Liver (tissue), 8 donors: ENCODE measurements at regions not wholly inside any gene's neighbourhood (a gene's known extent, or its start where the extent isn't known, plus 50 kb on each side); places are given as distances from the start of the nearest gene placed in this dataset.

Experiments used
- DNase-seq: peaks from one replicate; pipeline ENCODE4 v3.0.0-alpha.2; 2017; ENCODE audit warnings: low spot score
- H3K27ac ChIP-seq, 2 donors: one replicate each; pipeline ENCODE4 v1.7.0; 2013; ENCODE audit warnings: inconsistent platforms in 2 of 2, low read length in 2 of 2, control low read depth in 1 of 2, low read depth in 1 of 2, mild to moderate bottlenecking in 1 of 2
- H3K27me3 ChIP-seq, 4 donors: one replicate each; pipeline versions ENCODE4 v1.6.1 to v1.7.0; 2013; ENCODE audit warnings: low read length in 3 of 4, inconsistent platforms in 1 of 4, mild to moderate bottlenecking in 1 of 4, moderate library complexity in 1 of 4; ENCODE audit not compliant: control insufficient read depth in 4 of 4, insufficient read depth in 4 of 4
- H3K36me3 ChIP-seq, 4 donors: one replicate each; pipeline versions ENCODE4 v1.6.1 to v1.7.0; 2013; ENCODE audit warnings: low read length in 3 of 4, mild to moderate bottlenecking in 3 of 4, low read depth in 1 of 4, moderate library complexity in 1 of 4; ENCODE audit not compliant: control insufficient read depth in 4 of 4, insufficient read depth in 3 of 4
- H3K4me1 ChIP-seq, 4 donors: one replicate each; pipeline versions ENCODE4 v1.6.1 to v1.7.0; 2013; ENCODE audit warnings: low read length in 3 of 4, mild to moderate bottlenecking in 3 of 4, moderate library complexity in 1 of 4; ENCODE audit not compliant: control insufficient read depth in 4 of 4, insufficient read depth in 4 of 4
- H3K4me3 ChIP-seq, 3 donors: one replicate each; pipeline versions ENCODE4 v1.6.1 to v1.7.0; 2013; ENCODE audit warnings: low read length in 3 of 3, control low read depth in 1 of 3, low read depth in 1 of 3, mild to moderate bottlenecking in 1 of 3
- H3K9ac ChIP-seq, 2 donors: one replicate each; pipeline ENCODE4 v1.7.0; 2013; ENCODE audit warnings: low read length in 2 of 2, mild to moderate bottlenecking in 2 of 2, moderate library complexity in 2 of 2, control low read depth in 1 of 2, low read depth in 1 of 2
- H3K9me3 ChIP-seq, 4 donors: one replicate each; pipeline versions ENCODE4 v1.6.1 to v1.7.0; 2013; ENCODE audit warnings: low read length in 3 of 4; ENCODE audit not compliant: control insufficient read depth in 4 of 4
- ATF3 ChIP-seq: IDR thresholded peaks from 2 replicates; pipeline ENCODE4 v1.6.1; 2016; ENCODE audit warnings: antibody characterized with exemption
- CTCF ChIP-seq: fragments of 150-350 bp; IDR thresholded peaks from 2 replicates; pipeline ENCODE4 v1.5.1; 2017; ENCODE audit warnings: improper control_type of control experiment, low read depth, low read length; ENCODE audit not compliant: missing input control
- EGR1 ChIP-seq, 2 donors: IDR thresholded peaks; 2 replicates each; pipeline ENCODE4 v1.6.1; 2016 to 2018; ENCODE audit warnings: antibody characterized with exemption in 2 of 2, low read depth in 2 of 2
- FOXA1 ChIP-seq: IDR thresholded peaks from 2 replicates; pipeline ENCODE4 v1.6.1; 2016; ENCODE audit warnings: antibody characterized with exemption
- FOXA2 ChIP-seq: IDR thresholded peaks from 2 replicates; pipeline ENCODE4 v1.6.1; 2016; ENCODE audit warnings: antibody characterized with exemption
- GABPA ChIP-seq, 2 donors: IDR thresholded peaks in 1 of 2; conservative IDR thresholded peaks in 1 of 2; 2 replicates each; pipeline ENCODE4 v1.6.1; 2016; ENCODE audit warnings: antibody characterized with exemption in 2 of 2, mild to moderate bottlenecking in 1 of 2, moderate library complexity in 1 of 2
- HNF4A ChIP-seq, 2 donors: conservative IDR thresholded peaks; 2 replicates each; pipeline ENCODE4 v1.6.1; 2016; ENCODE audit warnings: antibody characterized with exemption in 2 of 2, mild to moderate bottlenecking in 2 of 2
- HNF4G ChIP-seq: IDR thresholded peaks from 2 replicates; pipeline ENCODE4 v1.6.1; 2016; ENCODE audit warnings: antibody characterized with exemption
- JUND ChIP-seq, 2 donors: IDR thresholded peaks; 2 replicates each; pipeline ENCODE4 v1.6.1; 2016; ENCODE audit warnings: antibody characterized with exemption in 2 of 2
- NR2F2 ChIP-seq: IDR thresholded peaks from 2 replicates; pipeline ENCODE4 v1.6.1; 2016; ENCODE audit warnings: antibody characterized with exemption
- RAD21 ChIP-seq, 2 donors: IDR thresholded peaks; 2 replicates each; pipeline ENCODE4 v1.6.1; 2016; ENCODE audit warnings: antibody characterized with exemption in 2 of 2, mild to moderate bottlenecking in 2 of 2
- REST ChIP-seq: IDR thresholded peaks from 2 replicates; pipeline ENCODE4 v1.6.1; 2016; ENCODE audit warnings: antibody characterized with exemption, mild to moderate bottlenecking
- RXRA ChIP-seq, 2 donors: IDR thresholded peaks; 2 replicates each; pipeline ENCODE4 v1.6.1; 2017 to 2018; ENCODE audit warnings: antibody characterized with exemption in 2 of 2, mild to moderate bottlenecking in 1 of 2
- SP1 ChIP-seq: IDR thresholded peaks from 2 replicates; pipeline ENCODE4 v1.6.1; 2018; ENCODE audit warnings: antibody characterized with exemption, mild to moderate bottlenecking
- TAF1 ChIP-seq: conservative IDR thresholded peaks from 2 replicates; pipeline ENCODE4 v1.6.1; 2016; ENCODE audit warnings: antibody characterized with exemption, mild to moderate bottlenecking
- YY1 ChIP-seq: IDR thresholded peaks from 2 replicates; pipeline ENCODE4 v1.6.1; 2016; ENCODE audit warnings: antibody characterized with exemption, mild to moderate bottlenecking
- WGBS: extraction: QIAGEN DNeasy Blood & Tissue Kit; methylation state at CpG from one replicate; pipeline ENCODE4 v1.1.7; 2013; 5-methylcytosine and 5-hydroxymethylcytosine counted together
- TF ChIP-seq, protein P1 (sequence below): IDR thresholded peaks from 2 replicates; pipeline ENCODE4 v1.6.1; 2016; ENCODE audit warnings: antibody characterized with exemption
- TF ChIP-seq, protein P2 (sequence below): IDR thresholded peaks from 2 replicates; pipeline ENCODE4 v1.6.1; 2016; ENCODE audit warnings: antibody characterized with exemption
- donor health status: healthy.
- donor health status: healthy.
- donor health status: healthy.
- donor health status: healthy.
- donor health status: healthy.

DNA sequence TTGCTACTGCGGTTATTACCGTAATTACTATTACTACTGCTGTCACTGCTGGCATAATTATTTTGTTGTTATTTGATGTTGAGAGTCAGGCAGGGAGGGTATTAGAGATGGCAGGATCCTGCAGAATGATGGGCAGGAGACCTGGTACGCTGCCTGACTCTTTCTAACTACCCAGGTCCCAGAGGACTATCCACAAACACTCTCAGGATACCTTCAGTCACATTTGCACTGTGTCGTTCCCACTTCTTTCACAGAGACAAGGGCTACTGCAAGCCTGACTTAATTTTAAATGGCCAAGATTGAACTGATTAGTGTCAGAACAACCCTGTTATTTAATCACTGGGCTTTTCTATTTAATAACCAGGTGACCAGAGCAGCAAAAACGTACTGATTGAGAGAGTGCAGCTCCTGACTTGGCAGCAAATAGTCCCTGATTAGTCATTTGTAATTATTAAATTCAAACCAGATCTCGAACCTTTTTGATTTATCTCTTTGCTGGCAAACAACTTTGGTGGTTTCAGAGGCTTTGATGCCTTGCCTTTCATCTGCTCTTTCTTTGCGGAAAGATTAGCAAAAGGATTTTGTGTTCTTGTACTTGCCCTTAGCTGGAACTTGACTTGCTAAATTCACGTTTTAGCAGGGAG is 88.8 kb upstream of the ARHGEF3 start:
- Histone ChIP-seq H3K9ac (no peak overlapping the region), H3K4me1 (no peaks in the 10 kb centered on the region), H3K4me3 (no peak overlapping the region), H3K27me3 (peaks cover 0 to 6% (median 0%) of the 10 kb centered on the region in 4 donors), H3K9me3 (no peaks in the 10 kb centered on the region), H3K36me3 (no peaks in the 10 kb centered on the region), H3K27ac (no peak overlapping the region)
- no peak for DNase-seq
- no peak for TF ChIP-seq FOXA2
- TF ChIP-seq, protein P1, sequence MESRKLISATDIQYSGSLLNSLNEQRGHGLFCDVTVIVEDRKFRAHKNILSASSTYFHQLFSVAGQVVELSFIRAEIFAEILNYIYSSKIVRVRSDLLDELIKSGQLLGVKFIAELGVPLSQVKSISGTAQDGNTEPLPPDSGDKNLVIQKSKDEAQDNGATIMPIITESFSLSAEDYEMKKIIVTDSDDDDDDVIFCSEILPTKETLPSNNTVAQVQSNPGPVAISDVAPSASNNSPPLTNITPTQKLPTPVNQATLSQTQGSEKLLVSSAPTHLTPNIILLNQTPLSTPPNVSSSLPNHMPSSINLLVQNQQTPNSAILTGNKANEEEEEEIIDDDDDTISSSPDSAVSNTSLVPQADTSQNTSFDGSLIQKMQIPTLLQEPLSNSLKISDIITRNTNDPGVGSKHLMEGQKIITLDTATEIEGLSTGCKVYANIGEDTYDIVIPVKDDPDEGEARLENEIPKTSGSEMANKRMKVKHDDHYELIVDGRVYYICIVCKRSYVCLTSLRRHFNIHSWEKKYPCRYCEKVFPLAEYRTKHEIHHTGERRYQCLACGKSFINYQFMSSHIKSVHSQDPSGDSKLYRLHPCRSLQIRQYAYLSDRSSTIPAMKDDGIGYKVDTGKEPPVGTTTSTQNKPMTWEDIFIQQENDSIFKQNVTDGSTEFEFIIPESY, result no peak
- TF ChIP-seq EGR1 (IDR thresholded peaks at IDR 0.05; ENCODE audit: low read depth in 2 of 2), result no peak
- WGBS, result 73% methylated on average over 8 of the region's 8 CpGs

- no peaks in the 10 kb centered on the region for H3K4me1 ChIP-seq
- H3K9ac ChIP-seq, result no peak overlapping the region
- no peak overlapping the region for H3K27ac ChIP-seq
Measured at GRCh38 chr3:56889131-56889530, 87.4 kb upstream of the ARHGEF3 start.

More at GRCh38 chr3:56889131-56889530, 87.4 kb upstream of the ARHGEF3 start:
- TF ChIP-seq, protein P1, result no peak
- no peak for TF ChIP-seq HNF4A (conservative IDR thresholded peaks at IDR 0.05)
- TF ChIP-seq NR2F2, result no peak
- no peak for TF ChIP-seq CTCF
- TF ChIP-seq ATF3, result no peak
- TF ChIP-seq JUND (IDR thresholded peaks at IDR 0.05), result no peak
- TF ChIP-seq SP1, result no peak
- no peak for TF ChIP-seq REST
- no peak for TF ChIP-seq GABPA (IDR thresholded peaks at IDR 0.05 in 1 of 2, conservative IDR thresholded peaks at IDR 0.05 in 1 of 2)
- no peak for TF ChIP-seq TAF1
- no peak for TF ChIP-seq RXRA (IDR thresholded peaks at IDR 0.05)
- TF ChIP-seq YY1, result no peak
- TF ChIP-seq EGR1 (IDR thresholded peaks at IDR 0.05; ENCODE audit: low read depth in 2 of 2), result no peak
- TF ChIP-seq FOXA2, result no peak
- no peak for TF ChIP-seq RAD21 (IDR thresholded peaks at IDR 0.05)
- TF ChIP-seq FOXA1, result no peak
- TF ChIP-seq HNF4G, result no peak
- TF ChIP-seq, protein P2, sequence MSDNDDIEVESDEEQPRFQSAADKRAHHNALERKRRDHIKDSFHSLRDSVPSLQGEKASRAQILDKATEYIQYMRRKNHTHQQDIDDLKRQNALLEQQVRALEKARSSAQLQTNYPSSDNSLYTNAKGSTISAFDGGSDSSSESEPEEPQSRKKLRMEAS, result no peak
- Histone ChIP-seq H3K36me3 (no peaks in the 10 kb centered on the region), H3K9me3 (no peaks in the 10 kb centered on the region), H3K27me3 (peaks cover 0 to 6% (median 0%) of the 10 kb centered on the region in 4 donors), H3K4me3 (no peak overlapping the region)
- DNase-seq, result no peak
- WGBS, result 75% methylated on average over 7 of the region's 7 CpGs
